HEK293 (cell line): ENCODE measurements at regions not wholly inside any gene's neighbourhood (a gene's known extent, or its start where the extent isn't known, plus 50 kb on each side); places are given as distances from the start of the nearest gene placed in this dataset.

Experiments used
- GLI4 ChIP-seq: fragments of 450-650 bp; formaldehyde crosslinking; IDR thresholded peaks from 2 replicates; pipeline ENCODE4 v1.5.1; 2016; ENCODE audit warnings: missing biosample characterization, missing genetic modification characterization
- HOXC10 ChIP-seq: sonication (generic); formaldehyde crosslinking; IDR thresholded peaks from 2 replicates; pipeline ENCODE4 v1.8.1; 2023; ENCODE audit warnings: mild to moderate bottlenecking, missing genetic modification reagents
- SALL2 ChIP-seq: fragments of 450-650 bp; formaldehyde crosslinking; IDR thresholded peaks from 2 replicates; pipeline ENCODE4 v1.5.0; 2017; ENCODE audit warnings: missing biosample characterization, mild to moderate bottlenecking, missing genetic modification characterization, borderline replicate concordance
- TCF7L2 ChIP-seq: IDR thresholded peaks from 2 replicates; pipeline ENCODE4 v1.6.1; 2011; ENCODE audit warnings: low read depth, mild to moderate bottlenecking, inconsistent platforms, low read length, moderate library complexity, borderline replicate concordance
- YY2 ChIP-seq: fragments of 450-650 bp; formaldehyde crosslinking; IDR thresholded peaks from 2 replicates; pipeline ENCODE4 v1.5.1; 2016; ENCODE audit warnings: missing biosample characterization, missing genetic modification characterization
- ZBTB21 ChIP-seq: fragments of 450-650 bp; formaldehyde crosslinking; IDR thresholded peaks from 2 replicates; pipeline ENCODE4 v1.5.1; 2017; ENCODE audit warnings: missing biosample characterization, missing genetic modification characterization
- ZIC2 ChIP-seq: fragments of 450-650 bp; formaldehyde crosslinking; IDR thresholded peaks from 2 replicates; pipeline ENCODE4 v1.5.1; 2016; ENCODE audit warnings: missing biosample characterization, missing genetic modification characterization
- ZNF16 ChIP-seq: fragments of 450-650 bp; formaldehyde crosslinking; IDR thresholded peaks from 2 replicates; pipeline ENCODE4 v1.5.1; 2016; ENCODE audit warnings: low read depth, missing biosample characterization, missing genetic modification characterization
- ZNF169 ChIP-seq: fragments of 450-650 bp; formaldehyde crosslinking; IDR thresholded peaks from 2 replicates; pipeline ENCODE4 v1.5.1; 2016; ENCODE audit warnings: missing biosample characterization, missing genetic modification characterization
- ZNF239 ChIP-seq: fragments of 450-650 bp; formaldehyde crosslinking; IDR thresholded peaks from 2 replicates; pipeline ENCODE4 v1.5.1; 2016; ENCODE audit warnings: missing biosample characterization, missing genetic modification characterization
- ZNF302 ChIP-seq: fragments of 450-650 bp; formaldehyde crosslinking; IDR thresholded peaks from 2 replicates; pipeline ENCODE4 v1.5.1; 2016; ENCODE audit warnings: missing biosample characterization, missing genetic modification characterization, low read depth
- ZNF426 ChIP-seq: fragments of 450-650 bp; formaldehyde crosslinking; IDR thresholded peaks from 2 replicates; pipeline ENCODE4 v1.5.1; 2017; ENCODE audit warnings: missing biosample characterization, missing genetic modification characterization, mild to moderate bottlenecking, inconsistent platforms, moderate library complexity
- ZNF433 ChIP-seq: fragments of 450-650 bp; formaldehyde crosslinking; IDR thresholded peaks from 2 replicates; pipeline ENCODE4 v1.5.1; 2016; ENCODE audit warnings: missing biosample characterization, missing genetic modification characterization, low read depth
- ZNF510 ChIP-seq: fragments of 450-650 bp; formaldehyde crosslinking; IDR thresholded peaks from 2 replicates; pipeline ENCODE4 v1.5.1; 2018; ENCODE audit warnings: mild to moderate bottlenecking, missing genetic modification characterization, missing biosample characterization; ENCODE audit not compliant: insufficient replicate concordance
- ZNF514 ChIP-seq: fragments of 450-650 bp; formaldehyde crosslinking; IDR thresholded peaks from 2 replicates; pipeline ENCODE4 v1.5.1; 2016; ENCODE audit warnings: missing biosample characterization, missing genetic modification characterization
- ZNF521 ChIP-seq: fragments of 450-650 bp; formaldehyde crosslinking; IDR thresholded peaks from 2 replicates; pipeline ENCODE4 v1.5.1; 2017; ENCODE audit warnings: missing biosample characterization, mild to moderate bottlenecking, missing genetic modification characterization
- ZNF544 ChIP-seq: fragments of 450-650 bp; formaldehyde crosslinking; IDR thresholded peaks from 2 replicates; pipeline ENCODE4 v1.5.0; 2017; ENCODE audit warnings: missing biosample characterization, missing genetic modification characterization
- ZNF610 ChIP-seq: fragments of 450-650 bp; formaldehyde crosslinking; IDR thresholded peaks from 2 replicates; pipeline ENCODE4 v1.5.1; 2016; ENCODE audit warnings: missing biosample characterization, missing genetic modification characterization, borderline replicate concordance
- ZNF624 ChIP-seq: fragments of 450-650 bp; formaldehyde crosslinking; IDR thresholded peaks from 2 replicates; pipeline ENCODE4 v1.5.1; 2017; ENCODE audit warnings: missing biosample characterization, missing genetic modification characterization
- ZNF677 ChIP-seq: fragments of 450-650 bp; IDR thresholded peaks from 2 replicates; pipeline ENCODE4 v1.5.0; 2018; ENCODE audit warnings: missing biosample characterization, mild to moderate bottlenecking, missing genetic modification characterization, moderate library complexity
- ZNF707 ChIP-seq: fragments of 450-650 bp; formaldehyde crosslinking; IDR thresholded peaks from 2 replicates; pipeline ENCODE4 v1.5.1; 2016; ENCODE audit warnings: missing biosample characterization, missing genetic modification characterization
- ZNF776 ChIP-seq: fragments of 450-650 bp; formaldehyde crosslinking; IDR thresholded peaks from 2 replicates; pipeline ENCODE4 v1.5.0; 2017; ENCODE audit warnings: missing biosample characterization, missing genetic modification characterization, borderline replicate concordance
- ZXDB ChIP-seq: fragments of 450-650 bp; formaldehyde crosslinking; IDR thresholded peaks from 2 replicates; pipeline ENCODE4 v1.5.1; 2016; ENCODE audit warnings: missing biosample characterization, missing genetic modification characterization
- TF ChIP-seq, protein P1 (sequence below): fragments of 450-650 bp; formaldehyde crosslinking; IDR thresholded peaks from 2 replicates; pipeline ENCODE4; 2016; ENCODE audit warnings: missing biosample characterization, missing genetic modification characterization
- TF ChIP-seq, protein P2 (sequence below): fragments of 450-650 bp; IDR thresholded peaks from 2 replicates; pipeline ENCODE4 v1.5.1; 2018; ENCODE audit warnings: missing biosample characterization, missing genetic modification characterization
- TF ChIP-seq, protein P3 (sequence below): fragments of 450-650 bp; formaldehyde crosslinking; IDR thresholded peaks from 2 replicates; pipeline ENCODE4 v1.5.1; 2016; ENCODE audit warnings: missing biosample characterization, missing genetic modification characterization
- TF ChIP-seq, protein P4 (sequence below): fragments of 450-650 bp; formaldehyde crosslinking; IDR thresholded peaks from 2 replicates; pipeline ENCODE4 v1.5.1; 2016; ENCODE audit warnings: missing biosample characterization, missing genetic modification characterization
- TF ChIP-seq, protein P5 (sequence below): fragments of 450-650 bp; formaldehyde crosslinking; IDR thresholded peaks from 2 replicates; pipeline ENCODE4 v1.5.1; 2016; ENCODE audit warnings: missing biosample characterization, missing genetic modification characterization
- TF ChIP-seq, protein P6 (sequence below): fragments of 450-650 bp; formaldehyde crosslinking; IDR thresholded peaks from 2 replicates; pipeline ENCODE4 v1.5.1; 2016; ENCODE audit warnings: missing biosample characterization, missing genetic modification characterization

DNA sequence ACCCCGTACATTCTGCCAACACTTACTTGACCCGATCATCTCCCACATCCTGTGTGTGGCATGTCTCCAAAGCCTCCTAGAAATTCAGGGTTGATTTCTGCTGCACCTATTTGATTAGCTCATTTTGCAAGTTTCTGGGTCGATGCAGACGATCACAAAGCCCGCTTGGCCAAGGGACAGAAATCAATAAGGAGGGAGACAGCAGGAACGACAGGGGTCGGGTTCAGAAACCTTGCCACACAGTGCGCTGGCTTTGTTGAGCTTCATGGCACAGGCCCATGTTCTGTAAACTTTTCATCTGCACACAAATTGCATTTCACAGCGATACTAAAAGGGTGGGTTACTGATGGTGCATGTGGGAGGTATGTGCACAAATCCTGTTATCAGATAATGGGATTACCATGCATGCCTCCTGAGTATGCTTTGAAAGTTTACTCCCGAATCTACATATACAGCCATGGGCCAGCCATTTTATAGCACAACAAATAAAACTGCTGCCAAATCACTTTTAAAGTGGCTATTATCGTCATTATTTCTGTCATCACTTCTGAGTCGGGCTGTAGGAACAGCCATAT lies 95.9 kb upstream of the ATP11B start (continued):
- TF ChIP-seq ZNF302 (tag by site-specific recombination) (no peak; the same call in 1 of the 2 replicates), ZNF677 (tag by site-specific recombination) (no peak), ZNF239 (tag by site-specific recombination) (no peak), ZNF610 (tag by site-specific recombination) (no peak), GLI4 (tag by site-specific recombination) (no peak), ZNF433 (tag by site-specific recombination) (no peak), ZNF544 (tag by site-specific recombination) (no peak), ZXDB (tag by site-specific recombination) (peak; percentile 93), ZNF16 (tag by site-specific recombination) (no peak), ZNF510 (no peak), ZNF426 (tag by site-specific recombination) (no peak), ZNF514 (tag by site-specific recombination) (no peak), ZIC2 (tag by site-specific recombination) (peak; percentile 59), ZNF624 (tag by site-specific recombination) (no peak), ZNF521 (tag by site-specific recombination) (no peak), ZNF776 (no peak), ZNF707 (tag by site-specific recombination) (no peak), HOXC10 (CRISPR knock-in tag) (no peak), TCF7L2 (peak; percentile 95), ZNF169 (no peak), YY2 (tag by site-specific recombination) (peak; percentile 52; the same call in 1 of the 2 replicates), SALL2 (tag by site-specific recombination) (no peak), ZBTB21 (tag by site-specific recombination) (peak; percentile 71; the same call in 1 of the 2 replicates)
- TF ChIP-seq, protein P1, sequence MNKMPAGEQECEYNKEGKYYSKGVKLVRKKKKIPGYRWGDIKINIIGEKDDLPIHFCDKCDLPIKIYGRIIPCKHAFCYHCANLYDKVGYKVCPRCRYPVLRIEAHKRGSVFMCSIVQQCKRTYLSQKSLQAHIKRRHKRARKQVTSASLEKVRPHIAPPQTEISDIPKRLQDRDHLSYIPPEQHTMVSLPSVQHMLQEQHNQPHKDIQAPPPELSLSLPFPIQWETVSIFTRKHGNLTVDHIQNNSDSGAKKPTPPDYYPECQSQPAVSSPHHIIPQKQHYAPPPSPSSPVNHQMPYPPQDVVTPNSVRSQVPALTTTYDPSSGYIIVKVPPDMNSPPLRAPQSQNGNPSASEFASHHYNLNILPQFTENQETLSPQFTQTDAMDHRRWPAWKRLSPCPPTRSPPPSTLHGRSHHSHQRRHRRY (tag by site-specific recombination), result peak; percentile 86; the same call in 1 of the 2 replicates
- TF ChIP-seq, protein P2, sequence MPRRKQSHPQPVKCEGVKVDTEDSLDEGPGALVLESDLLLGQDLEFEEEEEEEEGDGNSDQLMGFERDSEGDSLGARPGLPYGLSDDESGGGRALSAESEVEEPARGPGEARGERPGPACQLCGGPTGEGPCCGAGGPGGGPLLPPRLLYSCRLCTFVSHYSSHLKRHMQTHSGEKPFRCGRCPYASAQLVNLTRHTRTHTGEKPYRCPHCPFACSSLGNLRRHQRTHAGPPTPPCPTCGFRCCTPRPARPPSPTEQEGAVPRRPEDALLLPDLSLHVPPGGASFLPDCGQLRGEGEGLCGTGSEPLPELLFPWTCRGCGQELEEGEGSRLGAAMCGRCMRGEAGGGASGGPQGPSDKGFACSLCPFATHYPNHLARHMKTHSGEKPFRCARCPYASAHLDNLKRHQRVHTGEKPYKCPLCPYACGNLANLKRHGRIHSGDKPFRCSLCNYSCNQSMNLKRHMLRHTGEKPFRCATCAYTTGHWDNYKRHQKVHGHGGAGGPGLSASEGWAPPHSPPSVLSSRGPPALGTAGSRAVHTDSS (tag by site-specific recombination), result 0 out of 2 replicates have a peak, but pooled peaks have one; percentile 14
- TF ChIP-seq, protein P3, sequence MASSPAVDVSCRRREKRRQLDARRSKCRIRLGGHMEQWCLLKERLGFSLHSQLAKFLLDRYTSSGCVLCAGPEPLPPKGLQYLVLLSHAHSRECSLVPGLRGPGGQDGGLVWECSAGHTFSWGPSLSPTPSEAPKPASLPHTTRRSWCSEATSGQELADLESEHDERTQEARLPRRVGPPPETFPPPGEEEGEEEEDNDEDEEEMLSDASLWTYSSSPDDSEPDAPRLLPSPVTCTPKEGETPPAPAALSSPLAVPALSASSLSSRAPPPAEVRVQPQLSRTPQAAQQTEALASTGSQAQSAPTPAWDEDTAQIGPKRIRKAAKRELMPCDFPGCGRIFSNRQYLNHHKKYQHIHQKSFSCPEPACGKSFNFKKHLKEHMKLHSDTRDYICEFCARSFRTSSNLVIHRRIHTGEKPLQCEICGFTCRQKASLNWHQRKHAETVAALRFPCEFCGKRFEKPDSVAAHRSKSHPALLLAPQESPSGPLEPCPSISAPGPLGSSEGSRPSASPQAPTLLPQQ (tag by site-specific recombination), result peak; percentile 76
- TF ChIP-seq, protein P4, sequence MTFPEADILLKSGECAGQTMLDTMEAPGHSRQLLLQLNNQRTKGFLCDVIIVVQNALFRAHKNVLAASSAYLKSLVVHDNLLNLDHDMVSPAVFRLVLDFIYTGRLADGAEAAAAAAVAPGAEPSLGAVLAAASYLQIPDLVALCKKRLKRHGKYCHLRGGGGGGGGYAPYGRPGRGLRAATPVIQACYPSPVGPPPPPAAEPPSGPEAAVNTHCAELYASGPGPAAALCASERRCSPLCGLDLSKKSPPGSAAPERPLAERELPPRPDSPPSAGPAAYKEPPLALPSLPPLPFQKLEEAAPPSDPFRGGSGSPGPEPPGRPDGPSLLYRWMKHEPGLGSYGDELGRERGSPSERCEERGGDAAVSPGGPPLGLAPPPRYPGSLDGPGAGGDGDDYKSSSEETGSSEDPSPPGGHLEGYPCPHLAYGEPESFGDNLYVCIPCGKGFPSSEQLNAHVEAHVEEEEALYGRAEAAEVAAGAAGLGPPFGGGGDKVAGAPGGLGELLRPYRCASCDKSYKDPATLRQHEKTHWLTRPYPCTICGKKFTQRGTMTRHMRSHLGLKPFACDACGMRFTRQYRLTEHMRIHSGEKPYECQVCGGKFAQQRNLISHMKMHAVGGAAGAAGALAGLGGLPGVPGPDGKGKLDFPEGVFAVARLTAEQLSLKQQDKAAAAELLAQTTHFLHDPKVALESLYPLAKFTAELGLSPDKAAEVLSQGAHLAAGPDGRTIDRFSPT (tag by site-specific recombination), result no peak; the same call in 1 of the 2 replicates
- TF ChIP-seq, protein P5, sequence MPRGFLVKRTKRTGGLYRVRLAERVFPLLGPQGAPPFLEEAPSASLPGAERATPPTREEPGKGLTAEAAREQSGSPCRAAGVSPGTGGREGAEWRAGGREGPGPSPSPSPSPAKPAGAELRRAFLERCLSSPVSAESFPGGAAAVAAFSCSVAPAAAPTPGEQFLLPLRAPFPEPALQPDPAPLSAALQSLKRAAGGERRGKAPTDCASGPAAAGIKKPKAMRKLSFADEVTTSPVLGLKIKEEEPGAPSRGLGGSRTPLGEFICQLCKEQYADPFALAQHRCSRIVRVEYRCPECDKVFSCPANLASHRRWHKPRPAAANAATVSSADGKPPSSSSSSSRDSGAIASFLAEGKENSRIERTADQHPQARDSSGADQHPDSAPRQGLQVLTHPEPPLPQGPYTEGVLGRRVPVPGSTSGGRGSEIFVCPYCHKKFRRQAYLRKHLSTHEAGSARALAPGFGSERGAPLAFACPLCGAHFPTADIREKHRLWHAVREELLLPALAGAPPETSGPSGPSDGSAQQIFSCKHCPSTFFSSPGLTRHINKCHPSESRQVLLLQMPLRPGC (tag by site-specific recombination), result peak; percentile 96
- TF ChIP-seq, protein P6, sequence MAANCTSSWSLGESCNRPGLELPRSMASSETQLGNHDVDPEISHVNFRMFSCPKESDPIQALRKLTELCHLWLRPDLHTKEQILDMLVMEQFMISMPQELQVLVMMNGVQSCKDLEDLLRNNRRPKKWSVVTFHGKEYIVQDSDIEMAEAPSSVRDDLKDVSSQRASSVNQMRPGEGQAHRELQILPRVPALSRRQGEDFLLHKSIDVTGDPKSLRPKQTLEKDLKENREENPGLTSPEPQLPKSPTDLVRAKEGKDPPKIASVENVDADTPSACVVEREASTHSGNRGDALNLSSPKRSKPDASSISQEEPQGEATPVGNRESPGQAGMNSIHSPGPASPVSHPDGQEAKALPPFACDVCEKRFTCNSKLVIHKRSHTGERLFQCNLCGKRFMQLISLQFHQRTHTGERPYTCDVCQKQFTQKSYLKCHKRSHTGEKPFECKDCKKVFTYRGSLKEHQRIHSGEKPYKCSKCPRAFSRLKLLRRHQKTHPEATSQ, result no peak
